HCT116 (cell line): ENCODE measurements at regions not wholly inside any gene's neighbourhood (a gene's known extent, or its start where the extent isn't known, plus 50 kb on each side); places are given as distances from the start of the nearest gene placed in this dataset.

Experiments used
- CTCF ChIP-seq, 3 experiments: fragments of 200-600 bp in 1 of 3; sonication (generic) in 1 of 3; IDR thresholded peaks in 2 of 3; conservative IDR thresholded peaks in 1 of 3; 2 replicates each; pipeline ENCODE4 v1.5.1; 2012 to 2017; ENCODE audit warnings: low read depth in 2 of 3, low read length in 2 of 3, antibody characterized with exemption in 1 of 3, borderline replicate concordance in 1 of 3, control low read depth in 1 of 3, mild to moderate bottlenecking in 1 of 3, mixed read lengths in 1 of 3, mixed run types in 1 of 3, moderate library complexity in 1 of 3; ENCODE audit not compliant: insufficient read depth in 1 of 3
- POLR2A ChIP-seq: IDR thresholded peaks from 2 replicates; pipeline ENCODE4 v1.7.0; 2011; ENCODE audit warnings: borderline replicate concordance; ENCODE audit not compliant: insufficient read depth, insufficient read length; ENCODE audit errors: extremely low read depth
- POLR2AphosphoS5 ChIP-seq: IDR thresholded peaks from 2 replicates; pipeline ENCODE4 v1.6.1; 2011; ENCODE audit warnings: mild to moderate bottlenecking, low read depth, low read length, moderate library complexity
- YY1 ChIP-seq: IDR thresholded peaks from 2 replicates; pipeline ENCODE4 v1.6.1; 2011; ENCODE audit warnings: low read length, low read depth, moderate library complexity, mild to moderate bottlenecking; ENCODE audit not compliant: insufficient replicate concordance; ENCODE audit errors: extremely low read depth
- ZNF274 ChIP-seq: fragments of 200-500 bp; sonication (Bioruptor generic); IDR thresholded peaks from 2 replicates; pipeline ENCODE4 v1.6.1; 2014; ENCODE audit warnings: mild to moderate bottlenecking, low read depth, low read length, inconsistent platforms

GRCh38 chr12:25884024-25884919 lies 74.2 kb upstream of the RASSF8 start:
- TF ChIP-seq CTCF (IDR thresholded peaks at IDR 0.05 in 2 of 3, conservative IDR thresholded peaks at IDR 0.05 in 1 of 3; ENCODE audit: borderline replicate concordance in 1 of 3, insufficient read depth in 1 of 3, low read depth in 2 of 3, low read length in 2 of 3): no peak
- TF ChIP-seq POLR2A: no peak
- TF ChIP-seq YY1: no peak
- TF ChIP-seq ZNF274: no peak
- no peak for TF ChIP-seq POLR2AphosphoS5
